ENCODE measurements at regions not wholly inside any gene's neighbourhood (a gene's known extent, or its start where the extent isn't known, plus 50 kb on each side); places are given as distances from the start of the nearest gene placed in this dataset.
"Not testable (repeated sequence)": the region's sequence is repeated elsewhere in the genome, so short reads cannot be mapped to it uniquely, and the experiment has no call there.

DNA sequence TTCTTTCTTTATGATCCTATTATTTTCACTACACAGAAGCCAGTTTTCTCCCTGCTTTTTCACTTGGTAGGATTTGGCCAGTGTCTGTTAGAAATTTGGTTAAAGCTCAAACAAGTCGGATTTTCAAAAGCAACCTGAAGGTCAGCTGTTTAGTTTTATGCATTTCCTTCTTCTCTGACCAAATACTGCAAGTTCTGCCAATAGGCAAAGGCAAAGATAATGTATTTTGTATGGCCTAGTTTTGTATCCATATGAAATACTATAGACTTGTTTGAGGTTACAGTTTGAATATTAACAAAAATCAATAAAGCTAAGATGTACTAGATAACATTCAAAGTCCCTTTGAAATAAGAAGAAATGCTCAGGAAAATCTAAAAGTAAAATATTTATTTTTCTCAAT, 439.4 kb downstream of the TRIML1 start:
- no peak for DNase-seq

GRCh38 chr4:188596021-188596420, 456.8 kb downstream of the TRIML1 start:
- DNase-seq, result no peak

- DNase-seq, result no peak
Measured at GRCh38 chr4:188603646-188604045, 464.4 kb downstream of the TRIML1 start.

DNA sequence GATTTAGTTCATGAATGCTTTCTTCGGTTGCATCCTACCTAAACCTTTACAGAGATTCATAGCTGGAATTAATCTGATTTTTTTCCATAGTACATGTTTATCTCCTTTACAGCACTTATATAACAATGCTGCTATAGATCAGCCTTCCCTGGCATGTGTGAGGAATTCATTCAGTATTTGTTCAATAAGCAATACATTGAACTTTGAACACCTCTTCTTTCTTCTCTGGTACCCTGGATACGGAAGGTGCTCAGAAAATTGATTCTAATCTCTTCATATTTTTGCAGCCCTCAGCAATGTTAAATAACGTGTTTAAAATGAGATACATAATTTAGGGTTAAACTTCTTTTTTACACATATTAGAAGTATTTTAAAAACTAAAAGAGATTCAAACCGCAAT, 467.4 kb downstream of the TRIML1 start:
- DNase-seq, result no peak

GRCh38 chr4:188611143-188611542, 471.9 kb downstream of the TRIML1 start:
- DNase-seq, result no peak

DNA sequence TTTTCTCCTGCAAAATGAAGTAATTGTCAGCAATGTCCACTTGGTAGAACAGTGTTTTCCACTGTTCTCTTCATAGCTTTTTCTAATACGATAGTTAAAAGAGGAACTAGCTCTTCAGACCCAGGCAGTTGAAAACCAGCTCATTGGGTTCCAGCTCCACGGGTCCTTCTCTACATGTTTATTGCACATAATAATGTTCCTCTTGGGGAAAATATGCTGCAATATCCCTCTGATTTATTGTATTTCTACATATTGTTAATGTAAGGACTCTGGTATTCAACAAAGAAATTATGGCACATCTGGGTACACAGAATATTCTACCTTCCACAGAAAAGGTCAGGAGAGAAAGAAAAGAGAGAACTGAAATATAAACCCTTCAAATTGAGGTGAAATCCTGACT, 473.4 kb downstream of the TRIML1 start:
- no peak for DNase-seq

GRCh38 chr4:188613976-188614375, 474.7 kb downstream of the TRIML1 start:
- no peak for DNase-seq

- DNase-seq, result no peak
Measured at GRCh38 chr4:188619456-188620149, 480.4 kb downstream of the TRIML1 start.

DNA sequence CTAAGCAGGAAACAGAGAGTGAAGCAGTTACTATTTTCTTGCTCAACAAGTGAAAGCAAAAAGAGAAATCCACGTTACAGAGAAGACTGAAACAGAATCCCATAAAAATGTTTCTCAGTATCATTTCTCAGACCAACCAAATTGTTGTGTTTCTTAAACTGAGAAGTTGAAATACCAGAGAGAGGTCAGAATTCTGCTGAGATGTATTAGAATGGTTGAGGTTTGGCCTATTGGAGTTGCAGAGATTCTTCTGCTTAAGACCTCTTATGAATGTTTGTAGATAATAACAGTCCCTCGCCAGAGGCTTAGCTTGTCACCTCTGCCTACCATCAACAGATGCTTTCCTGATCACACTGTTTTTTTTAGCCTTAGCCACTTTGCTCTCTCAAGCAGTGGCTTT, 481.4 kb downstream of the TRIML1 start:
- no peak for DNase-seq

- no peak for DNase-seq
Measured at GRCh38 chr4:188623314-188623854, 484.1 kb downstream of the TRIML1 start.

DNA sequence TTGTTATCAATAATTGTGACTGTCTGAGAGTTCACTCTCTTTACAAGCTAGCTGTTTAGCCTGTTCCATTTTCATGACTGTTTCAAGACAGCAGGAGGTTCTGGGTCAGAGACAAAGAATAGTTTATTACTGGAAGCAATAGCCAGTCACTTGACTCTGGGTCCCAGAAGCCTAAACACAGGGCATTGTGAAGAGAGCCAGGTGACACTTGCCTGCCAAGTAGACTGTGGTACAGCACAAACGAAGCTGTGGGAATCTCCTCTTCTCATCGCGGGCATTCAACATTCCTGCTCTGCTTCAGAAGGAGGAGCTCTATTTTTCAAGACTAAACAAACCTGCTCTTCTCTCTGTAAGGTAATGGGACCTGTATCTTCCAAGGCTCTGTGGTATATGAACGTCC, 485.1 kb downstream of the TRIML1 start:
- no peak for DNase-seq

DNA sequence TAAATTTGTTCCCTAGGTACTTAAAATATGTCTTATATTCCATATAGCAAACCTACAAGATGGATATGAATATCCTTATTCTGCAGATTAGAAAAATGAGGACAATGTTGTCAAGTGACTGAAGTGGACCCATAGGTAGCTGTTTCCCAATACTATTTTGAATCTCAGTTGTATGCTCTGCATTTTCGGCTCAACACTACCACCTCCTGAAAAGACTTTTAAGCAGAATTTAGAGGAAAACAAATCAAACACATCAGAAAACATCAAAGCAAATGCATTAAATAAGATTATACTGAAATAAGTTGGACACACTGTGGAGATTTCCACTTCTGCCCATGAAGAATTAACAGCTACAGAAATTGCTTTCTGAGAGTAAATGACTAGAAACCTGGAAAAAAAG, 488.7 kb downstream of the TRIML1 start:
- DNase-seq, result no peak

- DNase-seq, result no peak
Measured at GRCh38 chr4:188639479-188640100, 500.3 kb downstream of the TRIML1 start.

DNA sequence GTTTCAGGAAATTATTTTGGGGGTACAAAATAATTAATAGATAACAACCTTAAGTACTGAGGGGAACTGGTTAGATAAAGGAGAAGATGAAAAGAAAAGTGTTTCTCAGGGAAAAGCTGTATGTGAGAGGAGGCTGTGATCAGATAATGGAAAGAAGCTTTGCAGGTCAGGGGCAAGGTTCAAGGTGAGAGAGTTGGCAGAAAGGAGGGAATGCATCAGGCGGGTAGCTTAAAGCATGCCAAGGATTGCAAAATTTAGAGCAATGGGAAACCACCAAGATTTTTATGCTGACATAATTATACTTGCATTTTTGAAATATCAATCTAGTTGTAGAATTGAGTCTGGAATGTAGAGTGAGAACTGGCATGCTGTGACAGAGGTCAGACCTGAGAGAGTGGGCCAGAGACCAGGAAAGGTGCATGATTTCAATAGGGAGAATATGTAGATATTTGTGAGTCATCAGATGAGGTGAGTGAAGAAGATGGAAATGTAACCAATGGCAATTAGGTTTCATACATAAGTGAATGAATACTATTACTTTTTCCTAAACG, 508.7 kb downstream of the TRIML1 start:
- DNase-seq, result no peak

DNA sequence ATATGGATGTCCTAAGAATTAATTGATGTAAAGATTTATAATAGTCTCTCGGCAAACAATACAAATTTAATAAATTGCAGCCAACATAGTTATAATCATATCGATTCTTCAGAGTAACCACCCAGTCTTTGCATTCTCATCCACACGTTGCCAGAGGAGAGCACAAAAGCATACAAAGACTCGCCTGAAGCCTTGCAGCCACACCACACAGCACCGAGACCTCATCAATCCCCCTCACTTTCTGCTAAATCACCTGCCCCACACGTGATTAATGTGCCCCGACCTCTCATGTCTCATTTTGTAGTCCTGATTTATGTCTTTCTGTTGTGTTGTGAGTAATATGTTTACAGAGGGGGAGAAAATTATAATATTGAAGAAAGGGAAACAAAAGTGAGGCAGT, 510.4 kb downstream of the TRIML1 start:
- DNase-seq, result no peak

DNA sequence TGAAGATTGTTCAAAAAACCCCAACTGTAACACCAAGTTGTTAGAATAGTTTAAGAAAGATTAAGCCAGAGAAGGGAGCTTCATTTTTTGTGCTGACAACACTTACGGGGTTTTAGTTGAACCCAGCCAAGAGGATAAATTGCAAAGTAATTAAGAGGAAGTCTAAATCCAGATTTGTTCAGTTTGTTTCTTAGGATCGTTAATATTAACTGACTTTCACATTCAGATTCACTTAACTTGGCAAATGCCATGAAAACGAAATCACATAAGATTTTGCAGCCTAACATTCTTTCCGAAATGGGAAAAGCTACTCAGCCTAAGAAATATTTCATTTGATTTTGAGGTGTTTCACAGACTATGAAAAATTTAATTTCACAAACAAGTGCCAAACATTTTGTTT, 511.3 kb downstream of the TRIML1 start:
- DNase-seq, result no peak

GRCh38 chr4:188657365-188657764, 518.1 kb downstream of the TRIML1 start:
- DNase-seq, result no peak

- DNase-seq, result no peak
Measured at GRCh38 chr4:188658958-188659522, 519.8 kb downstream of the TRIML1 start.

GRCh38 chr4:188660796-188661195, 521.6 kb downstream of the TRIML1 start:
- no peak for DNase-seq

DNA sequence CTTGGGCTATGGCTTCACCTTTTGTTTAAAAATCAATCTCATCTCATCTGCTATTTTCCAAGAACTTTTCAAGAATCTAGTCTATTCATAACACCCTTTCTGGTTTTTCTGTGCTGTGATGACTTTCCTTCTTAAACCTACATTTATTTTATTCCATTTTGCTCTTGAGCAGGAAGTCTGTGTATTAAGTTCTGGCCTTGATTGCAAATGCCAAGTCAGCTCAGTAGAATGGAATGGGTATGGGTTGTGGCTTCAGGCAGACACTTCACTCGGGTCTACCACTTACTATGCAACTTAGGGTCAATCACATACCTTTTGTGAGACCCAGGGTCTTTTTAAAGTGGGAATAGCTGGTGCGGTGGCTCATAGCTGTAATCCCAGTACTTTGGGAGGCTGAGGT, 522.3 kb downstream of the TRIML1 start:
- DNase-seq, result no peak

- DNase-seq, result no peak
Measured at GRCh38 chr4:188663369-188663768, 524.1 kb downstream of the TRIML1 start.

DNA sequence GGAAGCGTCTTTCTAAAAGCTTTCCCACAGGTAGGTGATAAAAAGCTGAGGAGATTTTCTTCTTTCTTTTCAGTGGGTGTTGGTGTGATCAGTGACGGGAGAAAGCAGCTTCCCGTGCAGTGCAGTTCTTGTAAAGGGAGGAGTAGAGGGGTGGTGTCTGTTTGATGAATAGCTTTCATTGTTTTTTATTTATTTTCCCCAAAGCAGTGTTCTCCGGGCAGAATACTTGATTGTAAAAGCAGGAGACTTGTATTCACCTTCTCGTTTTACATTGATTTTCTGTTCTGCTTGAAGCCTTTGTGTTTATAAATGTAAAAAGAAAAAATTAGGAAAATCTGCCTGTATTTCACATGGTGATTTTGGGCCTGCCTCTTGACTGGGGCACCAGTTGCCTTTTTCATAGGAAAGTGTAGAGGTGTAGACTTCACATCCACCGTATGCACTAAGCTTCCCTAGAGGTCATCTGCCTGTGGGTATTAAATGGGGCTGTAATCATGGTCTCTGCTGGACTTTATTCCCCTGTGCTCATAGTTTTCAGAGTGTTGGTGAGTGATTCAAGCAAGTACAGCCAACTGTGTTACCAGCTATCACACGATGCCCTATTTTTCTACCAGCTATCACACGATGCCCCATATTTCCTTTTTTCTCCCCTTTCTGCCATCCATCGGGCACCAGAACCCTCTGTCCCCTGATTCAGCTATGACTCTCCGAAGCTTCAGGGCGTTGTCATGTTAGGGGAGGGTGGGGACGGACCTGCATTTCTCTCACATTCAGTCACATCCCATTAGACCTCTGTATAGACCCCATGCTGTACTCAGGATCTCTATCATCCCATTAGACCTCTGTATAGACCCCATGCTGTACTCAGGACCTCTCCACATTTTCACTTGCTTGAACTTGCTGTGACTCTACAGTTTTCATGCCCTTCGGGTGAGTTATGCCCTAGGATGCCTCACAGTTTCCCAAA, 526.5 kb downstream of the TRIML1 start:
- no peak for DNase-seq

DNA sequence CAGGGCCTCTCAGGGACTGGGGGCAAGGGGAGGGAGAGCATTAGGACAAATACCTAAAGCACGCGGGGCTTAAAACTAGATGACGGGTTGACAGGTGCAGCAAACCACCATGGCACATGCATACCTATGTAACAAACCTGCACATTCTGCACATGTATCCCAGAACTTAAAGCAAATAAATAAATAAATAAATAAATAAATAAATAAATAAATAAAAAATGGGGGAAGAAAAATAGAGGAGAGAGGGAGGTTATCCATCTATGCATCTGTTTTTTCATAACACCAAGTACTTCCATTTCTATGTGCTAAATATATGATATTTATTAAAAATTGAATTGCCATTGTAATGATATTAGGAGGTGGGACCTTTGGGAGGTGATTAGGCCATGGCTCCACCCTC, 539.5 kb downstream of the TRIML1 start:
- not testable (repeated sequence) for DNase-seq

Data from activated T-cell treated with anti-CD3 and anti-CD28 coated beads for 4 hours (primary cell).